Aorta (tissue), 5 donors: ENCODE measurements at regions not wholly inside any gene's neighbourhood (a gene's known extent, or its start where the extent isn't known, plus 50 kb on each side); places are given as distances from the start of the nearest gene placed in this dataset.

Experiments used
- ATAC-seq: fragments of 200-7000 bp; cut with Tn5 transposase; one replicate; pipeline ENCODE4 v1.9.1; 2022; ENCODE audit warnings: moderate library complexity; ENCODE audit not compliant: low FRiP score
- DNase-seq, 2 donors: peaks; one replicate each; pipeline ENCODE4 v3.0.0-alpha.2; 2020
- H3K27ac ChIP-seq, 2 donors: one replicate each; pipeline ENCODE4 v1.5.1; 2013; ENCODE audit warnings: low read length in 2 of 2, mild to moderate bottlenecking in 2 of 2, moderate library complexity in 2 of 2, control low read depth in 1 of 2, inconsistent platforms in 1 of 2, low read depth in 1 of 2
- H3K27me3 ChIP-seq, 2 donors: one replicate each; pipeline ENCODE4 v1.6.1; 2013; ENCODE audit warnings: control low read depth in 1 of 2, low read length in 1 of 2, mild to moderate bottlenecking in 1 of 2, moderate library complexity in 1 of 2; ENCODE audit not compliant: insufficient read depth in 2 of 2, control insufficient read depth in 1 of 2
- H3K36me3 ChIP-seq, 2 donors: one replicate each; pipeline ENCODE4 v1.6.1; 2013; ENCODE audit warnings: control low read depth in 1 of 2, low read length in 1 of 2, mild to moderate bottlenecking in 1 of 2; ENCODE audit not compliant: insufficient read depth in 2 of 2, control insufficient read depth in 1 of 2
- H3K4me1 ChIP-seq, 2 donors: one replicate each; pipeline ENCODE4 v1.6.1; 2013; ENCODE audit warnings: low read length in 2 of 2, control low read depth in 1 of 2, mild to moderate bottlenecking in 1 of 2, moderate library complexity in 1 of 2; ENCODE audit not compliant: insufficient read depth in 2 of 2, control insufficient read depth in 1 of 2
- H3K4me3 ChIP-seq, 2 donors: one replicate each; pipeline ENCODE4 v1.5.1; 2013; ENCODE audit warnings: low read length in 2 of 2, control low read depth in 1 of 2, mild to moderate bottlenecking in 1 of 2
- H3K9me3 ChIP-seq: one replicate; pipeline ENCODE4 v1.6.1; 2013; ENCODE audit warnings: mild to moderate bottlenecking, low read length; ENCODE audit not compliant: control insufficient read depth
- WGBS, 2 donors: extraction: QIAGEN DNeasy Blood & Tissue Kit; methylation state at CpG; one replicate each; pipeline ENCODE4 v1.1.7; 2013; 5-methylcytosine and 5-hydroxymethylcytosine counted together
- intact Hi-C, 2 donors: fragments of 100-400 bp; cut with DNase I; formaldehyde crosslinking; loops; one replicate each; pipeline versions ENCODE4 v1.14.2 to v1.15.0; 2022
- donor health status: healthy with polysubstance abuse.
- donor health status: Bipolar disorder and iron deficiency.
- donor health status: DM: no; HTN: no; CAD: no.
- donor health status: DM: no; HTN: no; CAD: no.
- donor health status: DM: yes; HTN: yes; CAD: no.

DNA sequence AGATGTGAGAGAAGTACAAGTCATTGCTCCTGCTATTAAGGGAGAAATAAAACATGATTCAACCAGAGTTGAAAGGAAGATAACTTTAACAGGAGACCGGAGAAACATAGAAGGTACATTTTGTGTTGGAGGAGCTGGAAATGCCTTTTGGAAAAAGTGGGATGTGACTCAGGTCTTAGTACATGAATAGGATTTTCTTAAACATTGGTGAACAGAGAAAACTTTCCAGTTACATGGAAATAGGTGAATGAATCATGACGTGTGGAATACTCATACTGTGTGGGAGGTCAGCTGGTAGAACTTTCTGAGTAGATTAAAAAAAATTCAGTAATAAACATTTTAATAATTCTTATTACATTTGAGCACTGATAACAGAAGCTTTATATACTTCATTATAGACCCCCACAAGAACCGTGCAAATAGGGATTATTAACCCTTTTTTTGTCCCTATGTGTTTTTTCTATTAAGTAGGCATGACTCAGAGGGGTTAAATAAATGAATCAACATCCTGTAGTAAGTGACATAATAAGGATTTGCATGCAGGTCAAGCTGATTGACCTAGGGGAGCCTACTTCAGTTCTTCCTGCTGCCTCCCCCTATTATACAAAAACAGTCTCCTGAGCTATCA is 710.5 kb downstream of the NOVA1 start:
- no peaks in the 10 kb centered on the region for H3K36me3 ChIP-seq
- DNase-seq (no peak), ATAC-seq (no peak)
- 65% methylated on average over 3 of the region's 3 CpGs for WGBS, 2 donors
- H3K4me3 ChIP-seq, result no peak overlapping the region
- peaks cover 2% of the 10 kb centered on the region for H3K9me3 ChIP-seq
- intact Hi-C loops, result no loop called here
- H3K4me1 ChIP-seq, result no peaks in the 10 kb centered on the region
- no peaks in the 10 kb centered on the region for H3K27me3 ChIP-seq
- H3K27ac ChIP-seq, result no peak overlapping the region

DNA sequence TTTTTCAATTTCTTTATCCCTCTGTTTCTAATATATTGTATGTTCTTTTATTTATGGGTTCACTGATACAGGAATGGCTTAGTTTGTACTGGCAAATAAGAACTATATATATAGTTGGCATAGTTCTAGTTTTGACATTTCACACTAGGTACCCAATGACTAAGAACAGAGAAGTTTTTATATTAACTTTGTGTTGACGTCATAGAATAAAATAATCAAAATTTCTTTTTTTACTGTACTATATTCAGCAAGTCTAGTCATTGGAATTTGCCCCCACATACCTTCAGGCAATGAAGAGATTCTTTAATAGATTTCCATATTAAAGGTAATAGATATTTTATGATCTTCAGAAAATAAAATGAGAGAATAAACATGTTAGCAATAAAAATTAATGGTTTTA is 713.2 kb downstream of the NOVA1 start:
- H3K27me3 ChIP-seq, result no peaks in the 10 kb centered on the region
- intact Hi-C loops, result no loop called here
- no peaks in the 10 kb centered on the region for H3K36me3 ChIP-seq
- no peak for ATAC-seq
- no peak overlapping the region for H3K27ac ChIP-seq
- no peak for DNase-seq
- 19 to 24% methylated on average over 1 of the region's 1 CpG for WGBS, 2 donors
- H3K4me1 ChIP-seq, result no peaks in the 10 kb centered on the region
- H3K9me3 ChIP-seq, result peaks cover 2% of the 10 kb centered on the region
- H3K4me3 ChIP-seq, result no peak overlapping the region

DNA sequence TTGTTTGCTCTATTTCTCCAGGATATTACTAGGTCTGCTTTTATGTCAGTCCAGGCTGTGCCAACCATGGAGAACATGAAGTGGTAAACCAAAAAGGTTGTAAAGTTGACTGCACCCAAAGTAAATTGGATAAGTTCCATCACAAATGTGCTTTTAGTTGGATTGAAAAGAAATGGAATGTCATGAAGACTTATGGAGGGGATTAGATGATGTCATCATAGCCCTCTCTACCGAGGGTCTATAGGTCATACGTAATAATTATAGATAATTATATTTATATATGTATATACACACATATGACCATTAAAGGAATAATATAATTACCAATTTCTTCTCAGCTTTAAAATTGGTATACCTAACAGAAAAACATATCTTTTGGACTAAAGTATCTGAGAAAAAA is 714.9 kb downstream of the NOVA1 start:
- H3K9me3 ChIP-seq, result peaks cover 2% of the 10 kb centered on the region
- no peaks in the 10 kb centered on the region for H3K36me3 ChIP-seq
- 60 to 61% methylated on average over 2 of the region's 2 CpGs for WGBS, 2 donors
- no peaks in the 10 kb centered on the region for H3K27me3 ChIP-seq
- DNase-seq (no peak), ATAC-seq (no peak)
- H3K27ac ChIP-seq, result no peak overlapping the region
- intact Hi-C loops, result no loop called here
- no peaks in the 10 kb centered on the region for H3K4me1 ChIP-seq
- no peak overlapping the region for H3K4me3 ChIP-seq

DNA sequence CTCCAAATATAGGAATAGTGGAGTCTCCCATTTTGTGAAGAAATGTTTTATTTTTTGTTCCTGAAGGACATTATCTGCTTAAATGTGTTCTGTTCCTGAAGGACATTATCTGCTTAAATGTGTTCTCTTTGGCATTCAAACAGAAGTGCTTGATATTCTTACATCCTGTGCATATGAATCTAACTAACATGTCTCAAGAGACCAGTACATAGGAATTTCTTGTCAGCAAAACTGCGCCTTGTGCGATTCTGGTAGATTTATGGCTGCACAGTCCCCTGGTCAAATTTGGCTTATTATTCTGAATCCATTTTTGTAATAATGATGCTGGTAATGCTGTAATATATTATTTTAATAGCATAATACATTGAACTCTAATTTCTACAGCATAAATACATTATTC is 722.4 kb downstream of the NOVA1 start:
- no peaks in the 10 kb centered on the region for H3K9me3 ChIP-seq
- H3K27me3 ChIP-seq, result no peaks in the 10 kb centered on the region
- H3K4me3 ChIP-seq, result no peak overlapping the region
- H3K36me3 ChIP-seq, result no peaks in the 10 kb centered on the region
- H3K4me1 ChIP-seq, result no peaks in the 10 kb centered on the region
- intact Hi-C loops, result no loop called here
- no peak for DNase-seq
- 12 to 35% methylated on average over 2 of the region's 2 CpGs for WGBS, 2 donors
- no peak for ATAC-seq
- H3K27ac ChIP-seq, result no peak overlapping the region

GRCh38 chr14:25869854-25870253 is 728.0 kb downstream of the NOVA1 start:
- no peaks in the 10 kb centered on the region for H3K9me3 ChIP-seq
- no peaks in the 10 kb centered on the region for H3K27me3 ChIP-seq
- no peak overlapping the region for H3K4me3 ChIP-seq
- H3K36me3 ChIP-seq, result no peaks in the 10 kb centered on the region
- ATAC-seq, result no peak
- DNase-seq, result no peak
- intact Hi-C loops, result no loop called here
- whole genome bisulfite sequencing, 2 donors, result 74 to 91% methylated on average over 3 of the region's 3 CpGs
- H3K4me1 ChIP-seq, result no peaks in the 10 kb centered on the region
- no peak overlapping the region for H3K27ac ChIP-seq

DNA sequence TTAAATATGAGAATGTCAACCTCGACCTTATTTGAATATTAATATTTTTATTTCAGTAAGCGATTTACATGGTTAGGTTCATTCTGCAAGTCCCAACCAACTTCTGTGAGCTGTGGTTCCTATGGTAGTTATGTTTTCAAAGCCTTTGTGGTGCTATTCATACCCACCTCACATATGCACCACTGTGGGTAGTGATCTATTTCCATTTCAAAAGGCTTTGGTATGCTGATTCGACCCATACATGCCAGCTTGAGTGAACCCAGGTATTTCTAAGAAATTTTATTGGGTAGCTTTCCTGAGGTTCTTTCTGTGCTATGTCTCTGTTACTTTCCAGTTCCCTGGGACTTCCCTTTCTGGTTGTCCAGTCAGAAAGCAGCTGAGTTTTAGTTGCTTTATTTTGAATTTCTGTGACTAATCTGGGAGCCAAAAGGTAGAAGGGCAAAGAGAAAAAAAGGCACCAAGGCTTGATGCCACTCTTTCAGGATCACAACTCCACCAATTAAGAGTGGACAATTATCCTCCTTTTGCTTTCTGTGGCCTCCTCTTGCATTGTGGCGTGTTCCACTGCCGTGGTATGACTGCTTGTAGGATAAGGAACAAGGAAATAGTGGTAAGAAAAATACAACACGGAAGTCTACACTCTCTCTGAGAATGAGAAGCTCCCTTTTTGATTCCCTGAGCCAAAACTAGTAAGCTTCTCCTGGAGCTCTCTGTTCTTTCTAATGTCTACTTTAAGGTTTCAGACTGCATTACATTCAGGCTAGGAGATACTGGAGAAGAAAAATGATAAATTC is 729.1 kb downstream of the NOVA1 start:
- no peaks in the 10 kb centered on the region for H3K36me3 ChIP-seq
- 56 to 57% methylated on average over 6 of the region's 6 CpGs for WGBS, 2 donors
- no peaks in the 10 kb centered on the region for H3K4me1 ChIP-seq
- intact Hi-C loops, result no loop called here
- no peak for DNase-seq
- H3K4me3 ChIP-seq, result no peak overlapping the region
- H3K9me3 ChIP-seq, result no peaks in the 10 kb centered on the region
- no peak overlapping the region for H3K27ac ChIP-seq
- no peaks in the 10 kb centered on the region for H3K27me3 ChIP-seq
- ATAC-seq, result no peak

DNA sequence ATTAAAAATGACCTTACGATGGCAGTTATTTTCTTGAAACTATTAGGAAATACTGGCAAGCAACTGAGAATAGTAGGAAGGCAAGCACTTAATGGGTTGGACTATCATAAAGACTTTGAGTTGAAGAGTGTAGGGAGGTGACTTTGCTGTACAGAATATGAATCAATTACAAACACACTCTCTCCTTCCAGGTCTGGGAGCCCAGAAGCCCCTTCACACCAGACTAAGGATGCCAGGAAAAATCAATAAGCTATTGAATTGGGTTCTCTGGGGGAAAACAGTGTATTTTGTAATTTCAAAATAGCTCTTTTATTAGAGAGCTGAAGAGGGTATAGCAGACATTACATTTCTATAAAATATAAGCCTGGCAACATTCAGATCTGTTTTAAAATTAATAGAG is 736.4 kb downstream of the NOVA1 start:
- intact Hi-C loops, result no loop called here
- Histone ChIP-seq H3K36me3 (no peaks in the 10 kb centered on the region), H3K27me3 (no peaks in the 10 kb centered on the region), H3K9me3 (no peaks in the 10 kb centered on the region), H3K4me3 (no peak overlapping the region), H3K27ac (no peak overlapping the region), H3K4me1 (no peaks in the 10 kb centered on the region)
- ATAC-seq, result no peak
- 33 to 49% methylated on average over 1 of the region's 1 CpG for WGBS, 2 donors
- DNase-seq, result no peak

DNA sequence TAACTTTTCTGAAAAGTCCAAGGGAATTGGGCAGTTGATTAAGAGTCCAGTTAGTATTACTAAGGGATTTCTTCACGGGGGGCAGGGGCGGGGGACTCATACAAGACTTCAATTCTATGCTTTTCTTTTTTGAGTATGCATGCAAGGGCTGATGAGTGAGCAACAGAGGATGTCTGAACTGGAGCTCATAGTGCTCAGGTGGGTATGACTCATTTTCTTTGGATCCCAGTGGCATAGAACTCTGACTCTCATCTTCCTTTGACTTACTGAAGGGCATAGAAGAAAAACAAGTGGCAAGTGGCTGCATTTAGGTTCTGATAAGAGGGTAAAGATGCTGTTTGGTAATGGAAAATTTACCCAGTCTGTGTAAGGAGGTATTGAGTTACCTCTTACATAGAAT is 749.2 kb downstream of the NOVA1 start:
- intact Hi-C loops, result no loop called here
- Histone ChIP-seq H3K4me1 (no peaks in the 10 kb centered on the region), H3K9me3 (no peaks in the 10 kb centered on the region), H3K27ac (no peak overlapping the region), H3K36me3 (no peaks in the 10 kb centered on the region), H3K27me3 (no peaks in the 10 kb centered on the region), H3K4me3 (no peak overlapping the region)
- no peak for DNase-seq
- 60 to 86% methylated on average over 2 of the region's 2 CpGs for WGBS, 2 donors
- ATAC-seq, result no peak

DNA sequence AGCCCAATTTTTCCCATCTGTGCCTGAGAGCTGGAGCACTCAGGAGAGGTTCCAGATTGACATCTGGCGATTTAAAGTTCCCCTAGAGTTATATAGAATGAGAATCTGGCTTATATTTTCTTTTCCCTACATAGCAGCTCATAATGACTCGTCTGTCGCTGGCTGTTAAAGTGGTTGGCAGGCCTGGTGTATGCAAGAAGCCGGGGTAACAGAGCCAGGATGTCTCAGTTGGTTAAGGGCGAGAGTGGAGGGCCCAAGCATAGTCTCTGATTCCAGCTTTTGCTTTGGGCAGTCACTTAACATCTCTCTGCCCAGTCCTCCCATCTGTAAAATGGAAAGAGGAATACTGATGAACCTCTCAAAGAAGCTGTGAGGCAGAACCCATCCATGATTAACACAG is 751.6 kb downstream of the NOVA1 start:
- no peak for DNase-seq
- Histone ChIP-seq H3K27ac (no peak overlapping the region), H3K36me3 (no peaks in the 10 kb centered on the region), H3K4me1 (no peaks in the 10 kb centered on the region), H3K27me3 (no peaks in the 10 kb centered on the region), H3K4me3 (no peak overlapping the region), H3K9me3 (no peaks in the 10 kb centered on the region)
- ATAC-seq, result no peak
- WGBS, 2 donors, result 46 to 54% methylated on average over 5 of the region's 5 CpGs
- intact Hi-C loops, result no loop called here
